Muscle of leg (tissue), 3 donors: ENCODE measurements at regions not wholly inside any gene's neighbourhood (a gene's known extent, or its start where the extent isn't known, plus 50 kb on each side); places are given as distances from the start of the nearest gene placed in this dataset.
A peak's percentile ranks its signal among the peaks of the same experiment; 100 is the strongest.
"Not testable (repeated sequence)": the region's sequence is repeated elsewhere in the genome, so short reads cannot be mapped to it uniquely, and the experiment has no call there.

Source experiments
- DNase-seq: peaks from one replicate; pipeline ENCODE4 v3.0.0; 2013
- H3K27ac ChIP-seq: one replicate; pipeline ENCODE4 v1.5.1; 2013; ENCODE audit warnings: mild to moderate bottlenecking, low read length, control low read depth
- H3K27me3 ChIP-seq: one replicate; pipeline ENCODE4 v1.6.1; 2013; ENCODE audit warnings: low read length; ENCODE audit not compliant: control insufficient read depth, insufficient read depth
- H3K36me3 ChIP-seq: one replicate; pipeline ENCODE4 v1.6.1; 2013; ENCODE audit warnings: low read length; ENCODE audit not compliant: control insufficient read depth, insufficient read depth
- H3K4me1 ChIP-seq: one replicate; pipeline ENCODE4 v1.6.1; 2013; ENCODE audit warnings: low read length; ENCODE audit not compliant: control insufficient read depth, insufficient read depth
- H3K4me3 ChIP-seq: one replicate; pipeline ENCODE4 v1.5.1; 2013; ENCODE audit warnings: low read length, control low read depth
- H3K9me3 ChIP-seq: replicated peaks from 2 replicates; pipeline ENCODE4 v1.6.1; 2013; ENCODE audit warnings: low read depth, low read length; ENCODE audit not compliant: control insufficient read depth
- WGBS: methylation state at CpG from one replicate; pipeline ENCODE4 v1.1.5; 2013; ENCODE audit warnings: missing lambda C conversion rate; ENCODE audit not compliant: insufficient coverage; 5-methylcytosine and 5-hydroxymethylcytosine counted together

- DNase-seq = no peak
- Histone ChIP-seq H3K36me3 (no peaks in the 10 kb centered on the region), H3K4me3 (no peak overlapping the region), H3K4me1 (no peaks in the 10 kb centered on the region), H3K27me3 (no peaks in the 10 kb centered on the region), H3K9me3 (no peaks in the 10 kb centered on the region), H3K27ac (no peak overlapping the region)
- no CpG with 5 or more reads among the region's 1 CpG for WGBS
Measured at GRCh38 chr4:14917298-14917633, 85.0 kb upstream of the CPEB2 start.

GRCh38 chr4:14918336-14918735 lies 83.9 kb upstream of the CPEB2 start:
- Histone ChIP-seq H3K9me3 (no peaks in the 10 kb centered on the region), H3K4me3 (no peak overlapping the region), H3K4me1 (no peaks in the 10 kb centered on the region), H3K27me3 (no peaks in the 10 kb centered on the region), H3K27ac (no peak overlapping the region), H3K36me3 (no peaks in the 10 kb centered on the region)
- 44% methylated on average over 2 of the region's 4 CpGs for WGBS
- DNase-seq = peak; percentile 13

GRCh38 chr4:14919785-14920184 lies 82.5 kb upstream of the CPEB2 start:
- Histone ChIP-seq H3K36me3 (no peaks in the 10 kb centered on the region), H3K4me3 (no peak overlapping the region), H3K27ac (no peak overlapping the region), H3K27me3 (no peaks in the 10 kb centered on the region), H3K9me3 (no peaks in the 10 kb centered on the region), H3K4me1 (no peaks in the 10 kb centered on the region)
- WGBS = 86% methylated on average over 6 of the region's 7 CpGs
- no peak for DNase-seq

GRCh38 chr4:14920237-14920636 lies 82.0 kb upstream of the CPEB2 start:
- DNase-seq = no peak
- no peaks in the 10 kb centered on the region for H3K27me3 ChIP-seq
- no peak overlapping the region for H3K27ac ChIP-seq
- no peaks in the 10 kb centered on the region for H3K36me3 ChIP-seq
- no peak overlapping the region for H3K4me3 ChIP-seq
- WGBS = 86% methylated on average over 2 of the region's 3 CpGs
- H3K4me1 ChIP-seq = no peaks in the 10 kb centered on the region
- H3K9me3 ChIP-seq = no peaks in the 10 kb centered on the region

- Histone ChIP-seq H3K36me3 (no peaks in the 10 kb centered on the region), H3K27me3 (no peaks in the 10 kb centered on the region), H3K4me1 (no peaks in the 10 kb centered on the region), H3K9me3 (no peaks in the 10 kb centered on the region), H3K27ac (no peak overlapping the region), H3K4me3 (no peak overlapping the region)
- DNase-seq = no peak
- no CpG with 5 or more reads among the region's 3 CpGs for WGBS
Measured at GRCh38 chr4:14920759-14921320, 81.4 kb upstream of the CPEB2 start.

- H3K27me3 ChIP-seq = not testable (repeated sequence)
- no CpG with 5 or more reads among the region's 2 CpGs for WGBS
Measured at GRCh38 chr4:14921781-14922180, 80.5 kb upstream of the CPEB2 start.

GRCh38 chr4:14924076-14924811 lies 78.0 kb upstream of the CPEB2 start:
- H3K4me1 ChIP-seq = no peaks in the 10 kb centered on the region
- H3K27ac ChIP-seq = no peak overlapping the region
- H3K4me3 ChIP-seq = no peak overlapping the region
- no peaks in the 10 kb centered on the region for H3K9me3 ChIP-seq
- DNase-seq = no peak
- no peaks in the 10 kb centered on the region for H3K36me3 ChIP-seq
- no peaks in the 10 kb centered on the region for H3K27me3 ChIP-seq
- WGBS = 100% methylated on average over 1 of the region's 3 CpGs

More at GRCh38 chr4:14921781-14922180, 80.5 kb upstream of the CPEB2 start:
- H3K9me3 ChIP-seq, H3K36me3 ChIP-seq, H3K4me3 ChIP-seq, DNase-seq, H3K4me1 ChIP-seq, H3K27ac ChIP-seq: not testable (repeated sequence)

GRCh38 chr4:14924812-14925344 lies 77.4 kb upstream of the CPEB2 start:
- H3K4me1 ChIP-seq = no peaks in the 10 kb centered on the region
- WGBS = 60% methylated on average over 1 of the region's 3 CpGs
- no peak overlapping the region for H3K27ac ChIP-seq
- H3K27me3 ChIP-seq = no peaks in the 10 kb centered on the region
- H3K36me3 ChIP-seq = no peaks in the 10 kb centered on the region
- no peak overlapping the region for H3K4me3 ChIP-seq
- DNase-seq = no peak
- no peaks in the 10 kb centered on the region for H3K9me3 ChIP-seq

GRCh38 chr4:14925471-14925870 lies 76.8 kb upstream of the CPEB2 start:
- Histone ChIP-seq H3K36me3 (no peaks in the 10 kb centered on the region), H3K9me3 (no peaks in the 10 kb centered on the region), H3K27ac (no peak overlapping the region), H3K4me3 (no peak overlapping the region), H3K27me3 (no peaks in the 10 kb centered on the region), H3K4me1 (no peaks in the 10 kb centered on the region)
- 85% methylated on average over 4 of the region's 5 CpGs for WGBS
- DNase-seq = no peak

- Histone ChIP-seq H3K27ac (no peak overlapping the region), H3K27me3 (no peaks in the 10 kb centered on the region), H3K36me3 (no peaks in the 10 kb centered on the region), H3K4me3 (no peak overlapping the region), H3K9me3 (no peaks in the 10 kb centered on the region), H3K4me1 (no peaks in the 10 kb centered on the region)
- no peak for DNase-seq
- 82% methylated on average over 2 of the region's 2 CpGs for WGBS
Measured at GRCh38 chr4:14926368-14926767, 75.9 kb upstream of the CPEB2 start.
